GM21786 (cell line): ENCODE measurements at regions not wholly inside any gene's neighbourhood (a gene's known extent, or its start where the extent isn't known, plus 50 kb on each side); places are given as distances from the start of the nearest gene placed in this dataset.

Source experiments
- ATAC-seq: cut with Tn5 transposase; IDR thresholded peaks from one replicate; pipeline ENCODE4 v1.9.1; 2021; ENCODE audit not compliant: unreplicated experiment

- ATAC-seq = no peak
Measured at GRCh38 chr5:121701731-121702130, 150.0 kb upstream of the FTMT start.

GRCh38 chr5:121702682-121703081 lies 149.0 kb upstream of the FTMT start:
- ATAC-seq = no peak

- no peak for ATAC-seq
Measured at GRCh38 chr5:121704291-121704690, 147.4 kb upstream of the FTMT start.

GRCh38 chr5:121706686-121707085 lies 145.0 kb upstream of the FTMT start:
- ATAC-seq = no peak

GRCh38 chr5:121707178-121707577 lies 144.5 kb upstream of the FTMT start:
- no peak for ATAC-seq

GRCh38 chr5:121711416-121711815 lies 140.3 kb upstream of the FTMT start:
- no peak for ATAC-seq

GRCh38 chr5:121719255-121719654 lies 132.4 kb upstream of the FTMT start:
- ATAC-seq = no peak

- no peak for ATAC-seq
Measured at GRCh38 chr5:121725450-121725849, 126.2 kb upstream of the FTMT start.

GRCh38 chr5:121726991-121727390 lies 124.7 kb upstream of the FTMT start:
- ATAC-seq = no peak

- no peak for ATAC-seq
Measured at GRCh38 chr5:121731377-121731776, 120.3 kb upstream of the FTMT start.

GRCh38 chr5:121735618-121736017 lies 116.1 kb upstream of the FTMT start:
- no peak for ATAC-seq

- ATAC-seq = no peak
Measured at GRCh38 chr5:121737120-121737519, 114.6 kb upstream of the FTMT start.

- no peak for ATAC-seq
Measured at GRCh38 chr5:121741156-121741555, 110.5 kb upstream of the FTMT start.

- ATAC-seq = no peak
Measured at GRCh38 chr5:121744577-121744976, 107.1 kb upstream of the FTMT start.

- no peak for ATAC-seq
Measured at GRCh38 chr5:121745407-121745806, 106.3 kb upstream of the FTMT start.

GRCh38 chr5:121746763-121747162 lies 104.9 kb upstream of the FTMT start:
- no peak for ATAC-seq

- no peak for ATAC-seq
Measured at GRCh38 chr5:121748686-121749085, 103.0 kb upstream of the FTMT start.

GRCh38 chr5:121752149-121752548 lies 99.5 kb upstream of the FTMT start:
- ATAC-seq = no peak

- ATAC-seq = no peak
Measured at GRCh38 chr5:121755266-121755665, 96.4 kb upstream of the FTMT start.

GRCh38 chr5:121757753-121758152 lies 93.9 kb upstream of the FTMT start:
- ATAC-seq = no peak

- no peak for ATAC-seq
Measured at GRCh38 chr5:121758615-121759014, 93.1 kb upstream of the FTMT start.

- ATAC-seq = no peak
Measured at GRCh38 chr5:121762426-121762825, 89.3 kb upstream of the FTMT start.

- no peak for ATAC-seq
Measured at GRCh38 chr5:121763665-121764064, 88.0 kb upstream of the FTMT start.

- no peak for ATAC-seq
Measured at GRCh38 chr5:121780406-121780805, 71.3 kb upstream of the FTMT start.
